Colonic mucosa (tissue), 4 donors: ENCODE measurements at regions not wholly inside any gene's neighbourhood (a gene's known extent, or its start where the extent isn't known, plus 50 kb on each side); places are given as distances from the start of the nearest gene placed in this dataset.

Source experiments
- DNase-seq: peaks from one replicate; pipeline ENCODE4 v3.0.0-alpha.2; 2020
- H3K27ac ChIP-seq: fragments of 200-600 bp; one replicate; pipeline ENCODE4 v1.8.0; 2021
- H3K27me3 ChIP-seq: fragments of 200-600 bp; one replicate; pipeline ENCODE4 v1.8.0; 2021
- H3K36me3 ChIP-seq: fragments of 200-600 bp; one replicate; pipeline ENCODE4 v1.8.0; 2021
- H3K4me1 ChIP-seq: fragments of 200-600 bp; one replicate; pipeline ENCODE4 v1.8.0; 2021; ENCODE audit warnings: mild to moderate bottlenecking
- H3K4me3 ChIP-seq: fragments of 200-600 bp; one replicate; pipeline ENCODE4 v1.8.0; 2021
- H3K9ac ChIP-seq, 2 donors: one replicate each; pipeline ENCODE4 v1.7.0; 2013; ENCODE audit warnings: control low read depth in 2 of 2, low read depth in 2 of 2, low read length in 2 of 2
- H3K9me3 ChIP-seq: fragments of 200-600 bp; one replicate; pipeline ENCODE4 v1.8.0; 2021
- CTCF ChIP-seq: fragments of 200-600 bp; IDR thresholded peaks from one replicate; pipeline ENCODE4 v1.8.0; 2022; ENCODE audit warnings: antibody characterized with exemption, mild to moderate bottlenecking
- intact Hi-C: fragments of 100-400 bp; cut with DNase I; formaldehyde crosslinking; loops from one replicate; pipeline ENCODE4 v1.14.1; 2022
- donor health status: healthy.
- donor health status: DM: no; HTN: no; CAD: no.
- donor health status: DM: no; HTN: no; CAD: no.

- H3K9me3 ChIP-seq: no peaks in the 10 kb centered on the region
- H3K9ac ChIP-seq: no peak overlapping the region
- TF ChIP-seq CTCF: no peak
- no peak for DNase-seq
- H3K27me3 ChIP-seq: no peaks in the 10 kb centered on the region
- H3K27ac ChIP-seq: no peak overlapping the region
- intact Hi-C loops: no loop called here
- H3K4me3 ChIP-seq: no peak overlapping the region
- no peaks in the 10 kb centered on the region for H3K36me3 ChIP-seq
- no peaks in the 10 kb centered on the region for H3K4me1 ChIP-seq
Measured at GRCh38 chr1:194512345-194512744, 1325.9 kb upstream of the B3GALT2 start.

DNA sequence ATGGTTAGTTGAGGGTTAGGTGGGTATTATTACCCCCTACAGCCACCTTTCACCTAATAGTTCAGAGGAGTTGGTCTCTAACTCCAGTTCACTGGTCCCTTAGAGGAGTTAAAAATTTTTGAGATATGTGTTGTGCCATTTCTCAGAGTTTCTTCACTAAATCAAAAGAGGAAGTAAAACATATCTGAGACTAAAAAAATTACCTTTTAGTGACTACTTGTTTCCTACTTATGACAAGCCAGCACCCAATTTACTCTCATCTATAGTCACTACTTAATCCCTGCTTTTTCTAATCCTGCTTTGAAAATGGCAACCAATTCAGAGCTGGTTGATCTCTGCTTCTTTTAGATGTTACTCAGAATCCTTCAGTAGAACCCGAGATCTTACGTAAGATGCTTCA lies 1316.8 kb upstream of the B3GALT2 start:
- Histone ChIP-seq H3K9ac (no peak overlapping the region), H3K4me3 (no peak overlapping the region), H3K27me3 (no peaks in the 10 kb centered on the region), H3K27ac (no peak overlapping the region), H3K36me3 (no peaks in the 10 kb centered on the region), H3K9me3 (no peaks in the 10 kb centered on the region), H3K4me1 (no peaks in the 10 kb centered on the region)
- no peak for TF ChIP-seq CTCF
- no peak for DNase-seq
- intact Hi-C loops: no loop called here

GRCh38 chr1:194495434-194495833 lies 1309.0 kb upstream of the B3GALT2 start:
- Histone ChIP-seq H3K4me1 (no peaks in the 10 kb centered on the region), H3K9ac (no peak overlapping the region), H3K36me3 (no peaks in the 10 kb centered on the region), H3K4me3 (no peak overlapping the region), H3K27ac (no peak overlapping the region), H3K9me3 (no peaks in the 10 kb centered on the region), H3K27me3 (no peaks in the 10 kb centered on the region)
- intact Hi-C loops: no loop called here
- no peak for TF ChIP-seq CTCF
- DNase-seq: no peak

- H3K9me3 ChIP-seq: no peaks in the 10 kb centered on the region
- no peak for DNase-seq
- H3K36me3 ChIP-seq: no peaks in the 10 kb centered on the region
- no peaks in the 10 kb centered on the region for H3K27me3 ChIP-seq
- no peak overlapping the region for H3K4me3 ChIP-seq
- H3K27ac ChIP-seq: no peak overlapping the region
- no peak for TF ChIP-seq CTCF
- no peaks in the 10 kb centered on the region for H3K4me1 ChIP-seq
- no peak overlapping the region for H3K9ac ChIP-seq
- intact Hi-C loops: no loop called here
Measured at GRCh38 chr1:194487172-194487571, 1300.8 kb upstream of the B3GALT2 start.

DNA sequence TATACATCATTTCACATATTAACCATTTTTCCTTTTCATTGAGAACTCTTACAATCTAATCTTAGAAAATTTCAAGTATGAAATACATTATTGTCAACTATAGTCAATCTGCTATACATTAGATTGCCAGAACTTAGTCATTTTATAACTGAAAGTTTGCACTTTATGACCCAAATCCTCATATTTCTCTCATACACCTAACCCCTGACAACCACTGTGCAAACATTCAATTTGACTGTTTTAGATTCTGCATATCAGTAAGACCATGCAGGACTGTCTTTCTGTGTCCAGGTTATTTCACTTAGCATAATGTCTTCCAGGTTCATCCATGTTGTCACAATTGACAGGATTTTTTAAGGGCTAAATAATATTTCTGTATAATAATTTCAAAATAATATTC lies 1299.0 kb upstream of the B3GALT2 start:
- Histone ChIP-seq H3K27ac (no peak overlapping the region), H3K36me3 (no peaks in the 10 kb centered on the region)
- intact Hi-C loops: no loop called here

More for the DNA sequence above, 1299.0 kb upstream of the B3GALT2 start:
- no peak overlapping the region for H3K9ac ChIP-seq
- H3K4me3 ChIP-seq: no peak overlapping the region
- no peak for DNase-seq
- no peak for TF ChIP-seq CTCF
- no peaks in the 10 kb centered on the region for H3K4me1 ChIP-seq
- H3K27me3 ChIP-seq: no peaks in the 10 kb centered on the region
- no peaks in the 10 kb centered on the region for H3K9me3 ChIP-seq
